ENCODE measurements at regions not wholly inside any gene's neighbourhood (a gene's known extent, or its start where the extent isn't known, plus 50 kb on each side); places are given as distances from the start of the nearest gene placed in this dataset.

DNA sequence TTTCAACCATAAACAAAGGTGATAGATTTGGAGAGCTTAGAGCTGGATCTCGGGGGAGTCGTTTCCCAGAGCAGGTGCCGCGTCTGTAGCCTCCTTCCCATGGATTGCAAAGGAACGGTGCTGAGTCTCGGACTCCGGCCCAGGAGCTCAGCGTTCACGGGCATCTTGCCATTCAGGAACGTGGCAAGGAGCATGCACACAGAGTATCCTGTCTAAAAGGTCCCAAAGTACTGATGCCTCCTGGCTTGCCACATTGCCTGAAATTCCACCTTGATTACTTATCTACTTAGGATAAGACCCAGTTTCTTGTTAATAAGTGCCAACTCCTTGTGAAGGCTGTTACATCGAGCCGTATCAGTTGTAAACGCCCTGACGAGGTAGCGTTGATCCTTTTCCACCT is 197.8 kb upstream of the MYT1L start:
- no peak for DNase-seq (ENCODE audit: extremely low read depth in 1 of 2, low read depth in 1 of 2)

- no peak for DNase-seq (ENCODE audit: extremely low read depth in 1 of 2, low read depth in 1 of 2)
Observed at GRCh38 chr2:2527148-2527547, 196.1 kb upstream of the MYT1L start.

DNA sequence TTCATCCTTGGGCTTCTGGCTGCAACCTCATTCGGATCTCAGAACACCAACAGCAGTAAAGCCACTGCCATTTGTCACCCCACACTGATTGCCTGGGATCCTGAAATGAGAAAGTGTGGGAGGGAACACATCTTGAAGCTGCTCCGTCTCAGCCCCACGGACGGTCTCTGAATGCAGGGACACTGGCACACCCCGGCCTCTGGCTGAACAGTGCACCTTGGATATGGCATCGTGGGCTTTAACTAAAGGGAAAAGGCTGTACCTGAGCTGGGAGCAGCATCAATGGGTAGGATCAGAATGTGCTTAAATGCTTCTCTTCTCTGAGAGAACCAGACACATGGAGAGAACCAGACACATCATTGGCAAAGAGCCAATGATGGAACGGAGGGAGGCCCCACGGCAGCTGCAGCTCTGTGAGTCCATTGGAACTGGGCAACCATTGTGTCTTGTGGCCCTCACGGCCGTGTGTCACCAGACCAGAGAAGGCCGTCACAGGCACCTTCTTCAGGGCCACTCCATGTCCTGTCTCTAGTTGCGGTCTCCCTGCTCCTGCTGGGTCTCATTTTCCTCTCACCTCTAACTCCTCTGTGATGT is 193.4 kb upstream of the MYT1L start:
- no peak for DNase-seq (ENCODE audit: extremely low read depth in 1 of 2, low read depth in 1 of 2)

DNA sequence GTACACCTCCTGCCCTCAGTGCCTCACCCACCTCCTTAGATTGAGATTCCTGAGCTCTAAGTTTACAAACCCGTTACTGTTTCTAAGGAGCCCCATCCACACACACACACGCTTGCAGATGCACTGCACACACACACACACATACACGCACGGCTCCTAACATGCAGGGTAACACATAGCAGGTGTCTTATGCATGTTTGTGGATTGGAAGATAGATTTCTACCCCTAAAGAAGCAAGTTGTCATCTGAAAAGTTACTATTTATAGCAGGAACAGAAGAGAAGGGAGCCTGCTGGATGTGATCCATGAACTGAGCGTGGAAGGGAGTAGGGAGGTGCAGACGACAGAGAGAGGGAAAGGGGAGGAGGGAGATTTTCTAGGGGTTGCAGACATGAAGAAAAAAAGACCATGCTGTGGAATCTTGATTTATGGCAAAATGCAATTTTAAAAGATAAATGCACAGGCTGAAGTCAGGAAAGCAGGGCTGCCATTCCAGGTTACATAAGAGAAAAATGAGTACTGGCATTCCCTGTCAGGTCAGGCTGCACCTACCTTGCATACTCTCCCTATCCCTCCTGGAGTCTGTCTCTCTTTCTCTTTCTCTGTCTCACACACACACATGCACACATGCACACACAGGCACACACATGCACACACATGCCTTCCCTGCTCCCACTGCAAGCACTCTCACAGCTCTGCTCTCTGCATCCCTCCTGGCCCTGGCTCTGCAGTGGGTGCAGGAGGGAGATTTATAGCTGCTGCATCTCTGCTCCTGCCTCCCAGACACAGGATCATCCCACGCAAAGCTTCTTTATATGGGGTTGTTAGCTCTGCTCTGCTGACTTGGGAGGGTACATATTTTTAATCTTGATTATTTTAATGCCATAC is 192.6 kb upstream of the MYT1L start:
- DNase-seq (ENCODE audit: extremely low read depth in 1 of 2, low read depth in 1 of 2): no peak

- DNase-seq (ENCODE audit: extremely low read depth in 1 of 2, low read depth in 1 of 2): no peak
Observed at GRCh38 chr2:2520401-2520811, 189.3 kb upstream of the MYT1L start.

- no peak for DNase-seq (ENCODE audit: extremely low read depth in 1 of 2, low read depth in 1 of 2)
Observed at GRCh38 chr2:2519381-2519780, 188.3 kb upstream of the MYT1L start.

DNA sequence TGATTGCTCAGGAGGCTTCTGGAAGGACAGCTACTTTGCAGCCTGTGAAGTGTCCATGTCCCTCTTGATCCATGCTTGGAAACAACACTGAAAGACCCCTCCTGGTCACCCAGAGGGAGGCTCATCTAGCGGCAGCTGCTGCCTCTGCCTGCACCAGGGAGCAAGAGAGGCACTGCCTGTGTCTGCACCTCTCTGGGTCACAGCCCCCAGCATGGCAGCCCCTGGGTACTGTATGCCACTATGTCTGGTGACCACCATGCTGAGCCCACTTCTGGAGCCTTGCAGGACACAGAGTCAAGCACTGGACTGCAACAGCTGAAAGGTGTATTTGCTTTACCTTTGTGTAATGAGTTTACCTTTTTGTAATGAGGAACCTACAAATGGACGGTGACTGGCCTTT is 186.3 kb upstream of the MYT1L start:
- no peak for DNase-seq (ENCODE audit: extremely low read depth in 1 of 2, low read depth in 1 of 2)

DNA sequence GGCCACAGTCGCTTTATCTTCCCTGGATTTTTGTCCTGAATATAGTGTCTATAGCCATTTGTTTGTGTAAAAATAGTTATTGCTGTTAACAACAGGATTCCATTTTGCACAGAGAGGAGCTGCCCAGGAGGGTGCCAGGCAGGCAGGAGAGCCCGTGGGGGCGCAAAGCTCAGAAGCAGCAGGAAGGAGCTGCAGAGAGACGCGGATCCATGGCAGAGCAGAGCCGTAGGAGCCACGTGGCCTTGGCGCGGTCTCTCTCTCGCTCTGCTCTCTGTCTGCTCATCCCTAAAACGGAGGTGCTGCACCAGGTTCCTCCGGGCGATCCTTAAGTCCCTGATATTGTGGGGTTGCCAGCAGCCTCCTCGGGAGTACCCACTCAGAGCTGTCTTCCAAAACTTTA is 185.3 kb upstream of the MYT1L start:
- DNase-seq (ENCODE audit: extremely low read depth in 1 of 2, low read depth in 1 of 2): no peak

DNA sequence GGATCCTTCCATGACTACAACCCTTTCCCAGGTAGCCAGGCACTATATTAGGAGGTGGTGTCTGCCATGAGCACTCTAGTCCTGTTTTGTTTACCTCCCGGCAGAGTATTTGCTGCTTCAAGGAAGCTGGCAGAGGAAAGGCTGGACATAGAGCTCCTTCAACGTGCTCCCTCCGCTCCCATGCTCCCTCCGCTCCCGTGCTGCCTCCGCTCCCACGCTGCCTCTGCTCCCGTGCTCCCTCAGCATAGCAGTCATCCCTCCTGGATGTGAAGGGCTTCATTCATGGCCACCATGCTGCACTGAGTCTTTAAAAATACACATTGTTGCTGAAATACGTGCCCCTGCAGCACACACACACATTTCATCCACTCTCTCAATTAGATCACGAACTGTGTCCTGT is 181.9 kb upstream of the MYT1L start:
- no peak for DNase-seq (ENCODE audit: extremely low read depth in 1 of 2, low read depth in 1 of 2)

GRCh38 chr2:2507417-2507997 is 176.4 kb upstream of the MYT1L start:
- no peak for DNase-seq (ENCODE audit: extremely low read depth in 1 of 2, low read depth in 1 of 2)

DNA sequence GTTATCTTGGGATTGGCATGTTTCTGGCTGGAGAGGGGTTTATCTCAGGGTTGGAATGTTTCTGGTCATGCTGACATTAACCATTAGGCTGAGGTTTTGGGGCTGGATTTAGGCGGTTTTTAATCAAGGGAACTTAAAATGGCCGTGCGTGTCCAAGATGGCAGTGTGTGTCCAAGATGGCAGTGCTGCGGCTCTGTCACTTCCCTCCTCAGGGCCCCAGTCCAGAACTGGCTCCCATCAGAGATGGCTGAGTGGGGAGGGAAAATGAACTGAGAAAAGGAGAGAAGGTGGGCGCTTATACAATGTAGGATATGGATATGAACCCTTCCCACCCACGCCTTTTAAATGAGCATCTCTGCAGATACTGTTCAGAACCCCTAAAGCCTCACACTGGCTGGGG is 175.5 kb upstream of the MYT1L start:
- DNase-seq (ENCODE audit: extremely low read depth in 1 of 2, low read depth in 1 of 2): no peak

DNA sequence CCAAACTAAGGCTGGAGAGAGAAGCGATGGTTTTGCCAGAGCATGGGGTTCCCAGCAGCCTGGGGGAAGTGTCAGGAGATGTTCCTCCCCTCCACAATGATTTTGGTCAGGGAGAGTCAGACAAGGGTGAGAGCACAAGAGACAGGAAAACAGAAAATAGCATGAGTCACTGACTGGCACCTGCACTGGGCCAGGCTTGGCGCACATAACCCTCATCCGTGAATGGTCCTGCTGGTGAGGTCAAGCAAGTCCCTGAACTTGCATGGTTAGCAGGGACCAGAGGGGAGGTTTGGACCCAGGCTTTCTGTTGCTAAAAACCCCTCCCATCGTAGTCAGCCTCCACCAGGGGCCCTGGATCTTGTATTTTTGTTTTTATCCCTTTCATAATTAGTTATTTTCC is 174.5 kb upstream of the MYT1L start:
- DNase-seq (ENCODE audit: extremely low read depth in 1 of 2, low read depth in 1 of 2): no peak

DNA sequence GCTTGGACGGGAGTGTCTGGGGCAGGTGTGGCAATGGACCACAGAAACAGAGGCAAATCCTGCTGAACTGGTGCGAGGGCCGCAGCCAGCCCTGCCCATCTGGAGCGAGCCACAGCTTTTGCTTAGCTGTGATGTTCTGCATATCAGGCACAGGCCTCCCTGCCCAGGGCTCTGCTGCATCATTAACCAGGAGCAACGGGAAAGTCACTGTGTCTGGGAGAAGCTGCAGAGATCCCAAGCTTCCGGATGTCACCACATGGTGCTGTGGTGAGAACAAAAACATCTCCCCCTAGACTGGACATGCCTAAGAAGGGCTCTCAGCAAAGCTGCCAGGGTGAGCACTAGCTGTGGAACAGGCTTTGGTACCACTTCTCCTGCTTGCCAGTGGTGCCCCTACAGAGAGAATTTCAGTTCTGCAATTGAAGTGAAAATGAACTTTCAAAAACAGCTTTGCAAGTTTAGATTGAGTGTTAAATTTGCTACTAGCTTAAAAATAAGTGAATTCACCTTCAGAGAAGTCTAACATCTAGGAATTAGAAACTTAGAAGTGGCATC is 172.9 kb upstream of the MYT1L start:
- DNase-seq (ENCODE audit: extremely low read depth in 1 of 2, low read depth in 1 of 2): no peak

- no peak for DNase-seq (ENCODE audit: extremely low read depth in 1 of 2, low read depth in 1 of 2)
Observed at GRCh38 chr2:2502201-2502549, 171.1 kb upstream of the MYT1L start.

GRCh38 chr2:2501454-2502200 is 170.6 kb upstream of the MYT1L start:
- DNase-seq (ENCODE audit: extremely low read depth in 1 of 2, low read depth in 1 of 2): no peak

DNA sequence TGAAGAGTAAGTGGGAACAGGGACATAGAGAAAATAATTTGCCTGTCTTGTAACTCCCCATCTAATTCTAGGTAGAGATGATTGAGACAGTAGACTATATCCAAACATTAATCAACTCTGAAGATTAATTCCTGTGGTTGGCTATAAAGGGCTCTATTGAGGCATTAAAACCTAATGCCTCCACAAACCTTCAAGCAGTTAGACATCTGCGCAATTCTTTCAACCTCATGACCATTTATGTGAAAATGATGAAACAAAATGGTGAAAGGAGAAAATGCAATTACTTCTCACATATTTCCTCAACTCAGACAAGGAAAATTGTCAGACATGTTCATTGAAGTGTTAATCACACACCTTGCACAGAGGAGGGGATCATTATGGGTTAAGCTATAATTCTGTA is 164.5 kb upstream of the MYT1L start:
- no peak for DNase-seq (ENCODE audit: extremely low read depth in 1 of 2, low read depth in 1 of 2)

- no peak for DNase-seq (ENCODE audit: extremely low read depth in 1 of 2, low read depth in 1 of 2)
Observed at GRCh38 chr2:2493496-2493895, 162.4 kb upstream of the MYT1L start.

DNA sequence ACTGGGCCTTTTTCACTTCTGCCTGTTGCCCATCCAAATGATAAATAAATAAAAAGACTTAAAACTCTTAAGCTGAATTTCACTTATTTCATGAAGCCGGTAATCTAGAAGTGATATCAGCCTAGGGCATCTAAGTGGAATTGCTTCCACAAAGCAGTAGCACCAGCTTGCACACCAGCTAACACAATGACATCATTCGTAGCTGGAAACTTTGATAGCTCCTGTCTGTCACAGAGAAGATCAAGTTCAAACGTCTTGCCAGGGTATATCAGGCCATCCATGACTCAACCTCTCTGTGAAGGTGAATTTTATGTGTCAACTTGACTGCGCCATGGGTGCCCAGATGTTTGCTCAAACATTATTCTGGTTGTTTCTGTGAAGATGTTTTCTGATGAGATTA is 161.7 kb upstream of the MYT1L start:
- no peak for DNase-seq (ENCODE audit: extremely low read depth in 1 of 2, low read depth in 1 of 2)

GRCh38 chr2:2491964-2492363 is 160.9 kb upstream of the MYT1L start:
- no peak for DNase-seq (ENCODE audit: extremely low read depth in 1 of 2, low read depth in 1 of 2)

DNA sequence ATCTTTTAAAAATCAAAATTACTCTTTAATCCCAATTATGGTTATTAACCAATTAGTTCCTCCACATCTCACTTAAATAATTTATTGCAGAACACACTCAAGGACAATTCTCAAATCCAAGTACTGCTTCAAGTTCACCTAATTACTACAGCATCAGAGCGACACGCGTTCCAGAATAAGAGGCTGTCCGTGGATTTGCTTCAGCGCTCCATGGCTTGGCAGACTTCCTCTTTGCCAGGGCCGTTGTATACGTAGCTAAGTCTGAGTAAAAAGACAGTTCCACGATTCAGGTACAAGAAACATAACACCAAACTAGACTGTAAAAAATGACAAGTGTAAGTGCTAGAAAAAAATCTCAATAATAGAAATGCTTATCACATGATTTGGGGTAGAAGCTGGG is 153.2 kb upstream of the MYT1L start:
- DNase-seq (ENCODE audit: extremely low read depth in 1 of 2, low read depth in 1 of 2): no peak

DNA sequence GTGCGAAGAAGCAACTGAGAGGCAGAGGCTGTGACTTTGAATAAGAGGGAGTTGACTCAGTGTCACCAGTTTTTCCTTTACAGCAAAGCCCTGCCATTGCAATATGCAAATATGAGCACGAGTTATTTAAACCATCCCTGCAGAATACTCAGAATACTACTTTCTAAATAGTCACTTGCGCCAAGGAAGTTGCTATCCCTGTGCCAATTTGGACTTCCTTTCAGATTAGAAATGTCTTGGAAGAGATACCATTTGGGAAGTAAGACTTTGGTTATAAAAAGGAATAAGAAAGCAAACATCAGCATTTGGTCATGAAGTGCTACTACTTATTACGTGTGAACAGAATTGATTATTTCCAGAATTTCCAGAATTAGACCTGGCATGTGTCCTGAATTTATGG is 151.8 kb upstream of the MYT1L start:
- no peak for DNase-seq (ENCODE audit: extremely low read depth in 1 of 2, low read depth in 1 of 2)

Measured in activated CD8-positive, alpha-beta memory T cell treated with anti-CD3 and anti-CD28 coated beads for 1 hour (primary cell).